Heart left ventricle (tissue), 13 donors: ENCODE measurements at regions not wholly inside any gene's neighbourhood (a gene's known extent, or its start where the extent isn't known, plus 50 kb on each side); places are given as distances from the start of the nearest gene placed in this dataset.

ENCODE experiments used
- CTCF ChIP-seq, 12 donors: fragments of 200-600 bp; sonication (generic) in 4 of 12; IDR thresholded peaks; one replicate each; pipeline versions ENCODE4 v1.5.0 to v1.8.0; 2018 to 2022; ENCODE audit warnings: antibody characterized with exemption in 12 of 12, mild to moderate bottlenecking in 5 of 12
- POLR2A ChIP-seq, 2 donors: fragments of 450-650 bp; IDR thresholded peaks; one replicate each; pipeline ENCODE4 v1.6.1; 2017; ENCODE audit warnings: antibody characterized with exemption in 2 of 2, mild to moderate bottlenecking in 2 of 2, moderate library complexity in 2 of 2
- donor health status: ischemic (EF 13 %, LVEDD 7.1; RV severe dilation, severe dysfunction).
- donor health status: DM: no; HTN: yes; CAD: no.
- donor health status: DM: no; HTN: no; CAD: no.
- donor health status: ischemic (EF 25% LVEDD 6.9; RV normal size, moderate dysfunction).
- donor health status: ischemic (EF 25% LVEDD 5.7; RV mildly dilated, moderate dysfunction).
- donor health status: ischemic (EF 35%, LVEDD 5.7; RV mildly dilated, moderate dysfunction).
- donor health status: nonischemic (EF 11% LVEDD 7.7; RV severe dilation, severe dysfunction).
- donor health status: DM: yes; HTN: yes; CAD: no.
- donor health status: PGD.
- donor health status: ischemic (EF 29% LVEDD 5.4; RV normal size, mild dysfunction).
- donor health status: nonischemic (EF 23%, LVEDD 6.1; RV moderate dilation, normal function).

- TF ChIP-seq POLR2A (IDR thresholded peaks at IDR 0.05) (no peak), CTCF (IDR thresholded peaks at IDR 0.05) (peak in 5 of 12 donors; percentile 13 to 27 (median 16))
Observed at GRCh38 chr1:106268070-106268469, 788.4 kb upstream of the PRMT6 start.
